ENCODE measurements at regions not wholly inside any gene's neighbourhood (a gene's known extent, or its start where the extent isn't known, plus 50 kb on each side); places are given as distances from the start of the nearest gene placed in this dataset.

DNA sequence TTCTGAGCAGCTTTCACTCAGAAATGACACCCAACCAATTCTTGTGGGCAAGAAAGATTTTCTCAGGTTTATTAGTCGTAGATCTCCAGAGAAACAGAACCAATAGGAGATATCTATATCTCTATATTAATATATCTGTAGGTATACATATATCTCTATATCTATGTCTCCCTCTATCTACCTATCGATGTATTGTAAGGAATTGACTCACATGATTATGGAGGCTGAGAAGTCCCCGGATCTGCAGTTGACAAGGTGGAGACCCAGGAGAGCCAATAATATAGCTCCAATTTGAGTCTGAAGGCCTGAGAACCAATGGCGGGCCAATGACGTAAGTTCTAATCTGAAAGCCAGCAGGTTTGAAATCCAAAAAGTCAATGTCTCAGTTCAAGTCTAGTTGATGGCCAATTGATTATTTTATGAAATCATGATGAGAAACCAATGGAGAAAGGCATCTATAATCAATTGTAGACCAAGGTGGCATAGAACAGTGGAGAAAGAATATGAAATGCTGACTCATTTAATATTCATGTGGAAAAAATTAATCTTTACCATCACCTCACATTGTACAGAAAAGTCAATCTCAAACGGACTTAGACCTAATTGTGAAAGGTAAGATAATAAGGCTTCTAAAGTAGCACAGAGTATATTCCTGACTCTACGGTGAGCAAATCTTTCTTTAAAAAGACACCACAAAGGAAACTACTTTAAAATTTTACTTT is 65.6 kb upstream of the CHRNA7 start (continued):
- TF ChIP-seq MAFK (conservative IDR thresholded peaks at IDR 0.05 in 1 of 2, IDR thresholded peaks at IDR 0.05 in 1 of 2; ENCODE audit: low read length in 2 of 2) = peak; percentile 39 to 72; a peak in 3 of 4 replicates
- TF ChIP-seq ZC3H4 (CRISPR knock-in tag; IDR thresholded peaks at IDR 0.05; ENCODE audit: borderline replicate concordance) = no peak
- TF ChIP-seq ZKSCAN1 (IDR thresholded peaks at IDR 0.05; ENCODE audit: low read length) = no peak
- TF ChIP-seq ZNF780A (CRISPR knock-in tag; IDR thresholded peaks at IDR 0.05) = no peak
- no peak for TF ChIP-seq KLF9 (CRISPR knock-in tag; IDR thresholded peaks at IDR 0.05; ENCODE audit: low read depth)
- TF ChIP-seq ZNF841 (CRISPR knock-in tag; IDR thresholded peaks at IDR 0.05; ENCODE audit: borderline replicate concordance) = no peak

GRCh38 chr15:31970007-31970406 is 60.3 kb upstream of the CHRNA7 start:
- H4K20me1 ChIP-seq (ENCODE audit: insufficient read depth, low read length) = no peaks in the 10 kb centered on the region
- H3K36me3 ChIP-seq (replicated peaks in 1 of 2; ENCODE audit: control insufficient read depth in 1 of 2, insufficient read depth in 2 of 2, low read length in 2 of 2) = no peaks in the 10 kb centered on the region
- in situ Hi-C loops (cut with HindIII; ENCODE audit: extremely low pct_ligation_motif_present, low pct_unique_long_range_greater_than_20kb) (no loop called here), intact Hi-C loops (cut with micrococcal nuclease; ENCODE audit: unreplicated experiment) (no loop called here)
- FAIRE-seq (no peak), ATAC-seq (no peak), DNase-seq (ENCODE audit: low spot score) (no peak)
- peaks cover 0 to 2% of the 10 kb centered on the region in 2 experiments; a peak in 1 of 5 replicates for H3K27me3 ChIP-seq (ENCODE audit: control insufficient read depth in 1 of 2, insufficient read depth in 2 of 2, low read length in 2 of 2)
- no CpG with 5 or more reads among the region's 4 CpGs for WGBS (ENCODE audit: low lambda C conversion rate)
- no peak overlapping the region for H3K9ac ChIP-seq (ENCODE audit: insufficient read depth, low read depth, low read length)
- BruUV-seq (replicated peaks) = no TSS peak
- no peaks in the 10 kb centered on the region for H3K79me2 ChIP-seq (ENCODE audit: insufficient read depth, low read length)
- H3K9me3 ChIP-seq (ENCODE audit: low read length) = no peaks in the 10 kb centered on the region
- H3K4me2 ChIP-seq (ENCODE audit: low read depth, low read length) = no peak overlapping the region
- TF ChIP-seq, protein P1, sequence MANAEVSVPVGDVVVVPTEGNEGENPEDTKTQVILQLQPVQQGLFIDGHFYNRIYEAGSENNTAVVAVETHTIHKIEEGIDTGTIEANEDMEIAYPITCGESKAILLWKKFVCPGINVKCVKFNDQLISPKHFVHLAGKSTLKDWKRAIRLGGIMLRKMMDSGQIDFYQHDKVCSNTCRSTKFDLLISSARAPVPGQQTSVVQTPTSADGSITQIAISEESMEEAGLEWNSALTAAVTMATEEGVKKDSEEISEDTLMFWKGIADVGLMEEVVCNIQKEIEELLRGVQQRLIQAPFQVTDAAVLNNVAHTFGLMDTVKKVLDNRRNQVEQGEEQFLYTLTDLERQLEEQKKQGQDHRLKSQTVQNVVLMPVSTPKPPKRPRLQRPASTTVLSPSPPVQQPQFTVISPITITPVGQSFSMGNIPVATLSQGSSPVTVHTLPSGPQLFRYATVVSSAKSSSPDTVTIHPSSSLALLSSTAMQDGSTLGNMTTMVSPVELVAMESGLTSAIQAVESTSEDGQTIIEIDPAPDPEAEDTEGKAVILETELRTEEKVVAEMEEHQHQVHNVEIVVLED (CRISPR knock-in tag; IDR thresholded peaks at IDR 0.05; ENCODE audit: borderline replicate concordance) = no peak
- no peaks in the 10 kb centered on the region for H3K4me1 ChIP-seq (ENCODE audit: insufficient read depth, low read length)
- no peak overlapping the region for H3K27ac ChIP-seq (ENCODE audit: extremely low read length, insufficient read depth, low read length)
- H2AFZ ChIP-seq (ENCODE audit: low read length) = no peak overlapping the region
- ChIA-PET POLR2A (no interaction called here), CTCF (ENCODE audit: low intra/inter-chr PET ratio, low total read pairs) (no interaction called here)
- H3K4me3 ChIP-seq (replicated peaks in 1 of 3; ENCODE audit: insufficient read depth in 1 of 3, low read depth in 2 of 3, low read length in 3 of 3) = no peak overlapping the region

Data from HepG2 (cell line).